Activated B cell treated with CpG ODN at 0.5 μM for 24 hours (primary cell): ENCODE measurements at regions not wholly inside any gene's neighbourhood (a gene's known extent, or its start where the extent isn't known, plus 50 kb on each side); places are given as distances from the start of the nearest gene placed in this dataset.

Experiments used
- ATAC-seq: fragments of 200-7000 bp; cut with Tn5 transposase; one replicate; pipeline ENCODE4 v1.10.0; 2021; ENCODE audit warnings: low read depth, mild to moderate bottlenecking, moderate library complexity
- CTCF ChIA-PET: fragments of 350-600 bp; sonication (Branson Sonifier 250); formaldehyde crosslinking; loops from one replicate; lab custom pipeline; 2021; ENCODE audit warnings: antibody characterized with exemption; lab: Charles Lee
- POLR2A ChIA-PET: fragments of 350-600 bp; sonication (Branson Sonifier 250); formaldehyde crosslinking; loops from one replicate; lab custom pipeline; 2021; ENCODE audit warnings: antibody characterized with exemption; lab: Charles Lee
- DNase-seq: peaks from one replicate; pipeline ENCODE4 v3.0.0; 2022
- H3K27ac Mint-ChIP-seq: one replicate; pipeline ENCODE4 v1.8.0; 2020; ENCODE audit warnings: mixed read lengths
- H3K27me3 Mint-ChIP-seq: one replicate; pipeline ENCODE4 v1.8.0; 2021; ENCODE audit warnings: mixed read lengths
- H3K36me3 Mint-ChIP-seq: one replicate; pipeline ENCODE4 v1.8.0; 2021; ENCODE audit warnings: low read depth, mixed read lengths
- H3K4me1 Mint-ChIP-seq: one replicate; pipeline ENCODE4 v1.8.0; 2021; ENCODE audit warnings: mixed read lengths
- H3K4me3 Mint-ChIP-seq: one replicate; pipeline ENCODE4 v1.8.0; 2020; ENCODE audit warnings: mild to moderate bottlenecking, mixed read lengths
- H3K9me3 Mint-ChIP-seq: one replicate; pipeline ENCODE4 v1.8.0; 2020; ENCODE audit warnings: mixed read lengths
- CTCF ChIP-seq: fragments of 200-600 bp; IDR thresholded peaks from one replicate; pipeline ENCODE4 v1.8.0; 2022; ENCODE audit warnings: antibody characterized with exemption, mild to moderate bottlenecking
- intact Hi-C: fragments of 100-400 bp; cut with micrococcal nuclease; formaldehyde crosslinking; loops from one replicate; pipeline ENCODE4 v1.15.1; 2024

GRCh38 chr12:60137513-60137912 lies 541.7 kb downstream of the SLC16A7 start:
- ChIA-PET POLR2A (no interaction called here), CTCF (no interaction called here)
- TF ChIP-seq CTCF: no peak
- no peaks in the 10 kb centered on the region for H3K36me3 Mint-ChIP-seq
- intact Hi-C loops: no loop called here
- H3K27ac Mint-ChIP-seq: no peak overlapping the region
- DNase-seq (no peak), ATAC-seq (no peak)
- no peaks in the 10 kb centered on the region for H3K9me3 Mint-ChIP-seq
- no peaks in the 10 kb centered on the region for H3K4me1 Mint-ChIP-seq
- no peak overlapping the region for H3K4me3 Mint-ChIP-seq
- no peaks in the 10 kb centered on the region for H3K27me3 Mint-ChIP-seq

- Mint-ChIP-seq H3K36me3 (no peaks in the 10 kb centered on the region), H3K27me3 (no peaks in the 10 kb centered on the region), H3K4me3 (no peak overlapping the region), H3K27ac (no peak overlapping the region), H3K4me1 (no peaks in the 10 kb centered on the region), H3K9me3 (no peaks in the 10 kb centered on the region)
- ChIA-PET CTCF (no interaction called here), POLR2A (no interaction called here)
- no peak for DNase-seq
- intact Hi-C loops: no loop called here
- ATAC-seq: no peak
- TF ChIP-seq CTCF: no peak
Measured at GRCh38 chr12:60138526-60138925, 542.7 kb downstream of the SLC16A7 start.

- POLR2A ChIA-PET: no interaction called here
- DNase-seq (no peak), ATAC-seq (no peak)
- no peaks in the 10 kb centered on the region for H3K9me3 Mint-ChIP-seq
- H3K4me1 Mint-ChIP-seq: no peaks in the 10 kb centered on the region
- H3K27ac Mint-ChIP-seq: no peak overlapping the region
- CTCF ChIA-PET: no interaction called here
- no peak for TF ChIP-seq CTCF
- no peaks in the 10 kb centered on the region for H3K27me3 Mint-ChIP-seq
- intact Hi-C loops: no loop called here
- no peaks in the 10 kb centered on the region for H3K36me3 Mint-ChIP-seq
- H3K4me3 Mint-ChIP-seq: no peak overlapping the region
Measured at GRCh38 chr12:60144395-60144794, 548.6 kb downstream of the SLC16A7 start.

GRCh38 chr12:60148109-60148508 lies 552.3 kb downstream of the SLC16A7 start:
- ChIA-PET POLR2A (no interaction called here), CTCF (no interaction called here)
- Mint-ChIP-seq H3K36me3 (no peaks in the 10 kb centered on the region), H3K27me3 (no peaks in the 10 kb centered on the region), H3K4me3 (no peak overlapping the region), H3K4me1 (no peaks in the 10 kb centered on the region), H3K9me3 (peaks cover 3% of the 10 kb centered on the region), H3K27ac (no peak overlapping the region)
- ATAC-seq (no peak), DNase-seq (no peak)
- TF ChIP-seq CTCF: no peak
- intact Hi-C loops: no loop called here

- Mint-ChIP-seq H3K27ac (no peak overlapping the region), H3K4me3 (no peak overlapping the region), H3K36me3 (no peaks in the 10 kb centered on the region), H3K9me3 (peaks cover 3% of the 10 kb centered on the region), H3K4me1 (no peaks in the 10 kb centered on the region), H3K27me3 (no peaks in the 10 kb centered on the region)
- ChIA-PET POLR2A (no interaction called here), CTCF (no interaction called here)
- DNase-seq: no peak
- no peak for TF ChIP-seq CTCF
- intact Hi-C loops: no loop called here
- ATAC-seq: no peak
Measured at GRCh38 chr12:60148831-60149230, 553.0 kb downstream of the SLC16A7 start.
